NCI-H345 treated with DMSO at 0.1 percent for 48 hours (cell line): ENCODE measurements at regions not wholly inside any gene's neighbourhood (a gene's known extent, or its start where the extent isn't known, plus 50 kb on each side); places are given as distances from the start of the nearest gene placed in this dataset.

Experiments used
- DNase-seq: peaks from one replicate; lab custom pipeline; 2025; ENCODE audit not compliant: unreplicated experiment; lab: John Stamatoyannopoulos, UW

GRCh38 chr10:31586723-31587638 is 268.0 kb downstream of the ZEB1 start:
- no peak for DNase-seq

GRCh38 chr10:31584876-31585275 is 265.9 kb downstream of the ZEB1 start:
- DNase-seq = no peak

GRCh38 chr10:31584098-31584631 is 265.1 kb downstream of the ZEB1 start:
- DNase-seq = no peak

GRCh38 chr10:31583293-31583692 is 264.3 kb downstream of the ZEB1 start:
- DNase-seq = no peak

- DNase-seq = no peak
Measured at GRCh38 chr10:31582365-31583052, 263.5 kb downstream of the ZEB1 start.

- no peak for DNase-seq
Measured at GRCh38 chr10:31581741-31582323, 262.8 kb downstream of the ZEB1 start.

GRCh38 chr10:31580646-31581045 is 261.6 kb downstream of the ZEB1 start:
- no peak for DNase-seq
